ENCODE measurements at regions not wholly inside any gene's neighbourhood (a gene's known extent, or its start where the extent isn't known, plus 50 kb on each side); places are given as distances from the start of the nearest gene placed in this dataset.
"Not testable (repeated sequence)": the region's sequence is repeated elsewhere in the genome, so short reads cannot be mapped to it uniquely, and the experiment has no call there.

GRCh38 chrX:8105531-8105930, 65.5 kb downstream of the VCX2 start:
- DNase-seq (ENCODE audit: low read depth): no peak

GRCh38 chrX:8103655-8104054, 67.4 kb downstream of the VCX2 start:
- no peak for DNase-seq (ENCODE audit: low read depth)

DNA sequence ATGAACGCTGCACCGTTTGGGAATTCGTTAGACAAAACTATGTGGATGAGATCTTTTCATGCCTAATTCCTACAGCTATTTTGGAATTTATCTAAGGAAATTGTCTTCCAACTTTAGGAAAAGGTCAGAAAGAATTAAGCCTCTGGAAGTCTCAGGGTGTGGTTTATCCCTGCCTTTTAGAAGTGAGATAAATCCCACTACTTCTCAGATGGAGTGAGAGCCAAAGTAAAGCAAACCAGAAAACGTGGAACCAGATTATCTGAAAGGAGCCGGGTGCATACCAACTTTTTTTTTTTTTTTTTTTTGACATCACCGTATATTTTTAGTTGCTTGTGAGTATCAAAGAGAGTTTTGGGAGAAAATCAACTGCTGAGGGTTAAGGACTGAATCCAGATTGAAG, 79.6 kb downstream of the VCX2 start:
- DNase-seq (ENCODE audit: low read depth): no peak

- no peak for DNase-seq (ENCODE audit: low read depth)
These were observed 80.2 kb downstream of the VCX2 start for GRCh38 chrX:8090906-8091305.

GRCh38 chrX:8090482-8090881, 80.6 kb downstream of the VCX2 start:
- no peak for DNase-seq (ENCODE audit: low read depth)

DNA sequence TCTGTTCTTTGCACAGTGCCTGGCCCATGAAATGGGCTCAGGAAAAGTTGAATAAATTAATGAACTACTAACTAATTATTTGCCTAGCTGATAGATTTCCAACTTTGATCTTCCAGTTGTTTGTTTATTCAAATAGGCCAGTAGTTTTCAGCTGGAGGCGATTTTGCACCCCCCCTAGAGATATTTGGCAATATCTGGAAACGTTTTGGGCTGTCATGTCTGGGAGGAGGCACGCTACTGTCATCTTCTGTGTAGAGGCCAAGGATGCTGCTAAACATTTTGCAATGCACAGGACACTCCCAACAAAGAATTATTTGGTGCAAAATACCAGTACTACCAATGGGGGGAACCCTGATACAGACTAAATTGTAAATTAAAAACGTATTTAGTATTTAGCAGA, 81.9 kb downstream of the VCX2 start:
- DNase-seq (ENCODE audit: low read depth): no peak

- peak; percentile 91 for DNase-seq (ENCODE audit: low read depth)
These were observed 87.1 kb downstream of the VCX2 start for GRCh38 chrX:8084006-8084405.

- DNase-seq (ENCODE audit: low read depth): peak; percentile 81
These were observed 87.8 kb downstream of the VCX2 start for GRCh38 chrX:8083286-8083685.

- no peak for DNase-seq (ENCODE audit: low read depth)
These were observed 95.4 kb downstream of the VCX2 start for GRCh38 chrX:8075636-8076035.

DNA sequence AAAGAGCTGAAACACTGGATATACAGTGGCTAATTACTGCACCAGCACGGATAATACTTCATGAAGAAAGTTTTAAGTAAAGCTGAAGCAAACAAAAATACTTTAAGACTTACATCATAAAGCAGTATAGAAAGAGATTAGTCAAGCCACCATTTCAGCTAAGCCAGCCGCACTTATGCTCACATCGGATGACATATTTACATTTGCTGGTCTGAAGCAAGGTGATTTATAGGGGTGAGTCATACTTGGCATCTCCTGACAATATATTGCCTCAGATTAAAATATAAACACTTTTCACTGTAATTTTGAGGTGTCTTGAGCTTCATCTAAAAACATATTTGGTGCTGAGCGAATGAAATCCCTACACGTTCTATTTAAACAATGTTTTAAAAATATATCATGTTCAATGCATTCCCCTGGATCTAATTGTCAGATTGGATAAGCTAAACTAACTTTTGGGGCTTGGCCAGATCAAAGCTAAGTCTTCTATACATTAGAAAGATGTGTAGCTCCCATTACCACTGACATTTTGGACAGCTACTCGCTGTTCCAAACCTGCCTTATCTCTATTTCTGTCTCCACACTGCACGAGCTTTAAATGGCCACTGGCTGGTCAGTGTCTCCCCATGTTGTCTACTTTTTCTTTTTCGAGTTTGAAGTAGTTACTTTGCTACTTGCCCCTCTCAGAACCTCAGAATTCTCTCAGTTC, 103.2 kb downstream of the VCX2 start:
- DNase-seq (ENCODE audit: low read depth): peak; percentile 61

- DNase-seq (ENCODE audit: low read depth): no peak
These were observed 118.2 kb downstream of the VCX2 start for GRCh38 chrX:8052909-8053308.

DNA sequence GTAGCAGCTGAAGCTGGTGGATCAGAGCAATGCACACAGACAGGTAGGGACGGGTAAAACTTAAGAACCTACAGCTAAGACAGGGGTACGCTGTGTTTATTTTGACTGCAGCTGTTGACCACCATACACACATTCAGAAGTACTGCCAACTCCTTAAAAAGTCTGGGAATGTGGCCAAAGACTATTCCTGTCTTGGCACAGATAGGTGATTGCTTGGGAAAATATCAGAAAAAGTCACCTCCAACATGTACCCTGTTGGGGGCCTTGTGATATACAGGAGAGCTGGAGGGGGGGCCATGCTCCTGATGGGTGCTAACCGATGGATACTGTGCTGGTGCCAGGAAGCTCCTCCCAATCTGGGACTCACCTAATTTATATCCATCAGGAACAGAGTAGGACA, 121.2 kb downstream of the VCX2 start:
- DNase-seq (ENCODE audit: low read depth): no peak

DNA sequence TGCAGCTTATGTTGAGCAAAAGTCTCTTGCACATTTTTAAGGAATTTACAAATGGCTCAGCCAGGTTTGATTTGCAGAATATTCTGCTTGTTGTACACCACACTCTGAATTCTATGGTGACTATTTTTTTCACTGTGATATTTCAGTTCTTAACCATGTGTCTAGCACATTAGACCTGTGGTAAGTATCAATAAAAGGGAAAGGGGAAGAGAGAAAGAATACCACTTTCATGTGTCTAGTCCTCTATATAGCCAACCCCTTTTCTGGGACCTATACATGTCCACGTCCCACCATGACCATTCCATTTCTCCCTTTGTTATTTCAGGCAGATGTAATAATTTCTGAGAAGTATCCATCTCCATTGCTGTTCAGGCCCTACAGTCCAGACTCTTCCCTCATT, 121.3 kb upstream of the PNPLA4 start:
- no peak for DNase-seq (ENCODE audit: low read depth)

DNA sequence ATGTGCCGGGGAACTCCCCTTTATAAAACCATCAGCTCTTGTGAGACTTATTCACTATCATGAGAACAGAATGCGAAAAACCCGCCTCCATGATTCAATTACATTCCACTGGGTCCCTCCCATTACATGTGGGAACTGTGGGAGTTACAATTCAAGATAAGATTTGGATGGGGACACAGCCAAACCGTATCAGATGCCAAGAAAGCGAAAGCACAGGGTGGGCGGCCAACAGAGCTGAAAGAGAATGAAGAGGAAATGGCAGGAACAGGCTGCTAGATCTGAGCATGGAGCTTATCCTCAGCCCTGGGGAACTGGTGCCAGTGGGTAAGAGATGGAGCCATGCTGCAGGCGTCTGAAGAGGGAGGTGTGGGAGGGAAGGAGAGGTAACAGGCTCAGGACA, 117.7 kb upstream of the PNPLA4 start:
- DNase-seq (ENCODE audit: low read depth): peak; percentile 63

DNA sequence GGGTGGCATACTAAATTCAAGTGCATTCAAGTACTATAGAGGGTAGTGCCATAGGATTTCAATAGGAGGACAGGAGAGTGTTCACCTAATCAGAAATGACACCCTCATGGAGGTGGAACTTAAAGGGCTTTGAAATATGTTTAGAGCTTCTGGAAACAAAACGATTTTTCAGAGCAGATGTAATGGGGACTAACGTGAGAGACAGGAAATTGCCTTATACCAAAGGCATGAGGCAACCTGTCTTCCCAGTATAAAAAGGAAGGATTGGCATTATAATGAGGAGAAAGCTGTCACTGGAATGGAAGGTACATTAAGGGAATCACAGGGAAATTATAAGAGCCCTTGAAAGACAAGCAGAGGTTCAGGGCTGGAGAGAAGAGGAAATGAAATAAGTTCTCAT, 116.3 kb upstream of the PNPLA4 start:
- no peak for DNase-seq (ENCODE audit: low read depth)

- DNase-seq (ENCODE audit: low read depth): no peak
These were observed 115.9 kb upstream of the PNPLA4 start for GRCh38 chrX:8043121-8043520.

DNA sequence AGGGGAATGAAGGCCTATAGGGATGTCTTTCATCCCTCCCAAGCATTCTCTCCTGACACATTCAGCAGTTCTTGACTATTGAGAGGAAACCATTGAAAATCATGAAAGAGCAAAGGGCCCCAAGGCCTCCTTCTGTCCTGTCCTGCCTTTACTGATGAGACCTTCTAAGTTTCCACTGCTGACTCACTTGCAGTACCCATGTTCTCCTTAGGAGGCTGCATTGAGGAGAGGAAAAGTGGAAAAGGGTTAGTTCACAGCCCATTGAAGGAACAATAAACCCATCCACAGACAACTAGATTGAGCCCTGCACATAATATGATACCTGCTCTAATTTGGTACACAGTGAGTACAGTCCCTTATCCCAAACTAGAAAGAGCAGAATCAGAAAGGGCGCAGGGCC, 115.1 kb upstream of the PNPLA4 start:
- peak; percentile 5 for DNase-seq (ENCODE audit: low read depth)

DNA sequence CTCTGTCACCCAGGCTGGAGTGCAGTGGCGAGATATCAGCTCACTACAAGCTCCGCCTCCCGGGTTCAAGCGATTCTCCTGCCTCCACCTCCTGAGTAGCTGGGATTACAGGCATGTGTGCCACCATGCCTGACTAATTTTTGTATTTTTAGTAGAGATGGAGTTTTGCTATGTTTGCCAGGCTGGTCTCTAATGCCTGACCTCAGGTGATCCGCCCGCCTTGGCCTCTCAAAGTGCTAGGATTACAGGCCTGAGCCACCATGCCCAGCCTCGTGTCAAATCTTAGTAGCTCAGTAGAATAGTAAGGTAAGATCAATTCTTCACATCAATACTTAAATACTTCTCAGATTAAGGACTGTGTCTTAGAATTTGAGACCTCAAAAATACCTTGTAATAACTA, 112.5 kb upstream of the PNPLA4 start:
- not testable (repeated sequence) for DNase-seq (ENCODE audit: low read depth)

- DNase-seq (ENCODE audit: low read depth): peak; percentile 41
These were observed 110.6 kb upstream of the PNPLA4 start for GRCh38 chrX:8037593-8038348.

- DNase-seq (ENCODE audit: low read depth): no peak
These were observed 109.7 kb upstream of the PNPLA4 start for GRCh38 chrX:8036914-8037313.

- DNase-seq (ENCODE audit: low read depth): no peak
These were observed 106.8 kb upstream of the PNPLA4 start for GRCh38 chrX:8034058-8034457.

GRCh38 chrX:8033175-8033574, 106.0 kb upstream of the PNPLA4 start:
- no peak for DNase-seq (ENCODE audit: low read depth)

GRCh38 chrX:8030361-8030760, 103.1 kb upstream of the PNPLA4 start:
- no peak for DNase-seq (ENCODE audit: low read depth)

DNA sequence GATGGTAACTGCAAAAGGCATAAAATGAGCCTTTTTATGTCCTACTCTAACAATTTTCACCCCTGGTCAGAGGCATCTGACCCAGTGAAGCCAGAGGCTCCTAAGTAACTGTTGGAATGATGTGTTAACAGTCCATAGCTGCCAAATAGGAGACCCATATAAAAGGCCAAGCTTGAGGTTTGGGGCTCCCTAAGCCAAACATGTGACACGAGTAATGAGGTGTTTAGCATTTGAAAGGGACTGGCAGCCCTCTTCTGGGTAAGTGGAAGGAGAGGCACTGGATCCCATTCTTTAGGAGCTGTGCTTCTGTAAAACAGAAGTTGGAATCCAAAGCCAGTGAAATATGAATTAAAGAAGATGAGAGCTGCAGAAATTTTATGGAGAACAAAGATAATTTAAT, 100.6 kb upstream of the PNPLA4 start:
- DNase-seq (ENCODE audit: low read depth): no peak
